Body of pancreas (tissue), 4 donors: ENCODE measurements at regions not wholly inside any gene's neighbourhood (a gene's known extent, or its start where the extent isn't known, plus 50 kb on each side); places are given as distances from the start of the nearest gene placed in this dataset.

Experiments used
- CTCF ChIP-seq, 7 experiments: fragments of 450-650 bp in 4 of 7; fragments of 200-600 bp in 3 of 7; sonication (generic) in 3 of 7; IDR thresholded peaks; one replicate each; pipeline ENCODE4 v1.5.1; 2016 to 2019; ENCODE audit warnings: antibody characterized with exemption in 7 of 7
- POLR2A ChIP-seq, 3 donors: fragments of 450-650 bp; IDR thresholded peaks; one replicate each; pipeline ENCODE4 v1.6.1; 2016; ENCODE audit warnings: antibody characterized with exemption in 3 of 3, mild to moderate bottlenecking in 2 of 3

- TF ChIP-seq POLR2A (IDR thresholded peaks at IDR 0.05) = no peak
- no peak for TF ChIP-seq CTCF (IDR thresholded peaks at IDR 0.05)
Measured at GRCh38 chr3:177886501-177886900, 649.7 kb upstream of the KCNMB2 start.
